ENCODE measurements at regions not wholly inside any gene's neighbourhood (a gene's known extent, or its start where the extent isn't known, plus 50 kb on each side); places are given as distances from the start of the nearest gene placed in this dataset.

GRCh38 chr2:120401275-120402066 lies 55.5 kb downstream of the INHBB start:
- no peak overlapping the region for H3K27ac Mint-ChIP-seq
- H3K4me3 Mint-ChIP-seq: no peak overlapping the region
- H3K9me3 Mint-ChIP-seq: no peaks in the 10 kb centered on the region
- intact Hi-C loops (cut with micrococcal nuclease): no loop called here
- no peaks in the 10 kb centered on the region for H3K4me1 Mint-ChIP-seq
- no peaks in the 10 kb centered on the region for H3K27me3 Mint-ChIP-seq
- DNase-seq: no peak
- no peaks in the 10 kb centered on the region for H3K36me3 Mint-ChIP-seq (ENCODE audit: low read depth)

DNA sequence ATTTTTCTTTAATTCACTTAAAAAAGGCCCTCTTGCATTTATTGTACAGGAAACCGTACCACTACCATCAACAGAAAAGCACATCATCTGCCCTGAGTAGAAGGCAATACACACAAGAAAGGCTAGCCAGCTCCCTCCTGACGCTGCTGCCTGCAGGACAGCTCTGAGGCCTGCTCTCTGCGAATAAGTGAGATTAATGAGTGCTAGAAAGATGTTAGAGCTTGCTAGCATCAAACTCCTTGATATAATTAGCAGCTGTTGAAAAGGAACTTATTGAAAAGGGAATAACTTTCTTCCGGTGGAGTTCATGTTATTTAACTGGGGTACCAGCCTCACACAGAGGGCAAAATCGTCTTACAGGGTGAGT lies 56.1 kb downstream of the INHBB start:
- no peak overlapping the region for H3K27ac Mint-ChIP-seq
- no peaks in the 10 kb centered on the region for H3K27me3 Mint-ChIP-seq
- no peak overlapping the region for H3K4me3 Mint-ChIP-seq
- H3K36me3 Mint-ChIP-seq (ENCODE audit: low read depth): no peaks in the 10 kb centered on the region
- DNase-seq: no peak
- H3K4me1 Mint-ChIP-seq: no peaks in the 10 kb centered on the region
- intact Hi-C loops (cut with micrococcal nuclease): no loop called here
- no peaks in the 10 kb centered on the region for H3K9me3 Mint-ChIP-seq

GRCh38 chr2:120402508-120402907 lies 56.6 kb downstream of the INHBB start:
- no peaks in the 10 kb centered on the region for H3K36me3 Mint-ChIP-seq (ENCODE audit: low read depth)
- DNase-seq: no peak
- intact Hi-C loops (cut with micrococcal nuclease): no loop called here
- no peak overlapping the region for H3K27ac Mint-ChIP-seq
- no peaks in the 10 kb centered on the region for H3K9me3 Mint-ChIP-seq
- no peaks in the 10 kb centered on the region for H3K27me3 Mint-ChIP-seq
- no peaks in the 10 kb centered on the region for H3K4me1 Mint-ChIP-seq
- H3K4me3 Mint-ChIP-seq: no peak overlapping the region

DNA sequence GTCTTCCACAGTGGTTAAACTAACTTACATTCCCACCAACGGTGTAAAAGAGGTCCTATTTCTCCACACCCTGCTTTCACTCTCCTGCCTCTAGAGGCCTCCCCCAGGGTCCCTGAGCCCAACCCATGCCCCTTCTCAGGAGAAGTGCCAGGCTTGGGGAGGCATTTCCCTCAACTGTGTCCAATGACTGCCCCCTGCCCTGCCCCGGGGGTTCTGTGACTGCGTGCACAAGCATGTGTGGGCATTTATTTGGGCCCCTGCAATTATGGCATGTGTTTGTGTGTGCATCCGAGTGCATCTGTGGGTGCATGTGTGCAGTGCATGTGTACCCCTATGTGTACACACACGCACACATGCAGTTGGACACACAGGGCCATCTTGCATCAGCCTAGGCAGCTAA lies 57.3 kb downstream of the INHBB start:
- Mint-ChIP-seq H3K36me3 (ENCODE audit: low read depth) (no peaks in the 10 kb centered on the region), H3K4me3 (no peak overlapping the region), H3K27me3 (no peaks in the 10 kb centered on the region), H3K9me3 (no peaks in the 10 kb centered on the region), H3K27ac (no peak overlapping the region), H3K4me1 (no peaks in the 10 kb centered on the region)
- intact Hi-C loops (cut with micrococcal nuclease): no loop called here
- DNase-seq: no peak

DNA sequence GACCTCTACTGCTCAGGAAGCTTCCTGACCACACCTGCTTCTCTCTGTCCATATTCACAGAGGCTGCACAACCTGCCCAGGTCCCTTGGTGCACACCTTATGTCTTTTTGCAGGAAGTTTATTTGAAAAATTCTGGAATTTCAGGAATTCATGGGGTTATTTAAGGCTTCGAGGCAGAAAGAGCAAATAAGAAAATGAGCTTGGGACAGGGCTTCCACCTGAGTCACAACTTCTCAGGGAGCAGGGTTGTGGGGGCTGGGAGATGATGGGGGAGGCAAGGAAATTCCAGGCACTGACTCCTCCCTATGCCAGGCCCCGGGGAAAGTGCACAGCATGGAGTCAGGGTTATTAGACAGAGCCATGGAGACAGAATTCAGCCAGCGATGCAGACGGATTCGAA lies 57.7 kb downstream of the INHBB start:
- Mint-ChIP-seq H3K27me3 (no peaks in the 10 kb centered on the region), H3K36me3 (ENCODE audit: low read depth) (no peaks in the 10 kb centered on the region), H3K4me3 (no peak overlapping the region), H3K4me1 (no peaks in the 10 kb centered on the region), H3K9me3 (no peaks in the 10 kb centered on the region), H3K27ac (no peak overlapping the region)
- intact Hi-C loops (cut with micrococcal nuclease): no loop called here
- DNase-seq: no peak

DNA sequence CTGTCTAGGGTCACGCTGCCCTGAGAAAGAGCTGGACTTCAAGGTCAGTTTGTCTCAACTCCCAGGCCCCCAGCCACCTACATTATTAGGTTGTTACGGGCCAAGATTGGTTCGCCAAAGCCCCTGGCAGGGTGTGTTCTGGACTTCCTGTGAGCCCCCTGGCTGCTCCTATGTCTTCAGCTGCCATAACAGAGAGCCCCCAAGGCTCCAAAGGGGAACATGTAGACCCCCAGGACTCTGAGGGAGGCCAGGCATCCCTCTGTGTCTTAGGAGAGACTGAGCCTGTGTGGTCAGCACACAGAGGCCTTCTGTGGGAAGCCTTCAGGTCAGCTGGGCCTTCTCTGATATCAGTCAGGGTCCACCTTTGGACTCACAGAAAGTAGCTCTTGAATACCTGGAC lies 58.3 kb downstream of the INHBB start:
- H3K27me3 Mint-ChIP-seq: no peaks in the 10 kb centered on the region
- no peaks in the 10 kb centered on the region for H3K9me3 Mint-ChIP-seq
- no peaks in the 10 kb centered on the region for H3K36me3 Mint-ChIP-seq (ENCODE audit: low read depth)
- intact Hi-C loops (cut with micrococcal nuclease): no loop called here
- no peak overlapping the region for H3K4me3 Mint-ChIP-seq
- no peak for DNase-seq
- H3K27ac Mint-ChIP-seq: no peak overlapping the region
- no peaks in the 10 kb centered on the region for H3K4me1 Mint-ChIP-seq

GRCh38 chr2:120404941-120405758 lies 59.2 kb downstream of the INHBB start:
- Mint-ChIP-seq H3K27me3 (no peaks in the 10 kb centered on the region), H3K27ac (no peak overlapping the region), H3K36me3 (ENCODE audit: low read depth) (no peaks in the 10 kb centered on the region), H3K4me1 (no peaks in the 10 kb centered on the region), H3K9me3 (no peaks in the 10 kb centered on the region), H3K4me3 (no peak overlapping the region)
- intact Hi-C loops (cut with micrococcal nuclease): no loop called here
- no peak for DNase-seq

- Mint-ChIP-seq H3K4me3 (no peak overlapping the region), H3K9me3 (no peaks in the 10 kb centered on the region), H3K36me3 (ENCODE audit: low read depth) (no peaks in the 10 kb centered on the region), H3K27me3 (peaks cover under 1% of the 10 kb centered on the region), H3K27ac (no peak overlapping the region), H3K4me1 (no peaks in the 10 kb centered on the region)
- intact Hi-C loops (cut with micrococcal nuclease): no loop called here
- no peak for DNase-seq
Observed at GRCh38 chr2:120405759-120406099, 59.8 kb downstream of the INHBB start.

GRCh38 chr2:120406566-120406965 lies 60.6 kb downstream of the INHBB start:
- DNase-seq: no peak
- intact Hi-C loops (cut with micrococcal nuclease): no loop called here
- Mint-ChIP-seq H3K4me1 (no peaks in the 10 kb centered on the region), H3K9me3 (no peaks in the 10 kb centered on the region), H3K36me3 (ENCODE audit: low read depth) (no peaks in the 10 kb centered on the region), H3K27ac (no peak overlapping the region), H3K27me3 (peaks cover 3% of the 10 kb centered on the region), H3K4me3 (no peak overlapping the region)

DNA sequence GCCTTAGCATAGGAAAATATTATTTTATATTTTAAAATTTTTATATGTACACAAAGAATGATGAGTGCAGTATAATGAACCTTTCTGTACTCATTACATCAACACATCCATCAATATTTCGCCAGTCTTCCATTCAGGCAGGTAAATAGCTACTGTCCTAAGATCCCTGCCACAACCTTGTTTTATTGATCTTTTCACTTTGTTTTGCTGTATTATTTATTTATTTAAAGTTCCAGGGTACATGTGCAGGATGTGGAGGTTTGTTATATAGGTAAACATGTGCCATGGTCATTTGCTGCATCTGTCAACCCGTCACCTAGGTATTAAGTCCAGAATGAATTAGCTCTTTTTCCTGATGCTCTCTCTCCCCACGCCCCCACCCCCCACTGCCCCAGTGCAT lies 64.6 kb downstream of the INHBB start:
- Mint-ChIP-seq H3K4me1 (no peaks in the 10 kb centered on the region), H3K4me3 (no peak overlapping the region), H3K9me3 (no peaks in the 10 kb centered on the region), H3K27me3 (peaks cover 14% of the 10 kb centered on the region), H3K27ac (no peak overlapping the region), H3K36me3 (ENCODE audit: low read depth) (no peaks in the 10 kb centered on the region)
- DNase-seq: no peak
- intact Hi-C loops (cut with micrococcal nuclease): no loop called here

DNA sequence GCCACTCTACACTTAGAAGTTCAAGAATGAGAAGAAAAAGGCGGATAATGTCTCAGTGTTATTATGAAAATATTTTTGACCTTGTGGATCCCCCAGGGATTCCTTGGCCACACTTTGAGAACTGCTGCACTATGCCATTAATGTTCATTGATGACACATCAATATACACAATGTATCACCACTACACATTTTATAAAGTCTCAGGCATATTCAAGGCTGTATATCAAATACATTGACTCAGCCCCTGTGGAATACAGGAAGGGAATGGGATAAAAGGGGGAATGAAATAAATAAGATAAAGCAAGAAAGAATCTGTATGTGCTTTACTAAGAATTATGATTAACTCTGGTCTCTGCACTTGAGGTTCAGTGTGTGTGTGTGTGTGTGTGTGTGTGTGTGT lies 69.1 kb downstream of the INHBB start:
- no peak overlapping the region for H3K4me3 Mint-ChIP-seq
- peaks cover 14% of the 10 kb centered on the region for H3K27me3 Mint-ChIP-seq
- intact Hi-C loops (cut with micrococcal nuclease): no loop called here
- H3K4me1 Mint-ChIP-seq: no peaks in the 10 kb centered on the region
- H3K27ac Mint-ChIP-seq: no peak overlapping the region
- H3K9me3 Mint-ChIP-seq: no peaks in the 10 kb centered on the region
- DNase-seq: no peak
- H3K36me3 Mint-ChIP-seq (ENCODE audit: low read depth): no peaks in the 10 kb centered on the region

DNA sequence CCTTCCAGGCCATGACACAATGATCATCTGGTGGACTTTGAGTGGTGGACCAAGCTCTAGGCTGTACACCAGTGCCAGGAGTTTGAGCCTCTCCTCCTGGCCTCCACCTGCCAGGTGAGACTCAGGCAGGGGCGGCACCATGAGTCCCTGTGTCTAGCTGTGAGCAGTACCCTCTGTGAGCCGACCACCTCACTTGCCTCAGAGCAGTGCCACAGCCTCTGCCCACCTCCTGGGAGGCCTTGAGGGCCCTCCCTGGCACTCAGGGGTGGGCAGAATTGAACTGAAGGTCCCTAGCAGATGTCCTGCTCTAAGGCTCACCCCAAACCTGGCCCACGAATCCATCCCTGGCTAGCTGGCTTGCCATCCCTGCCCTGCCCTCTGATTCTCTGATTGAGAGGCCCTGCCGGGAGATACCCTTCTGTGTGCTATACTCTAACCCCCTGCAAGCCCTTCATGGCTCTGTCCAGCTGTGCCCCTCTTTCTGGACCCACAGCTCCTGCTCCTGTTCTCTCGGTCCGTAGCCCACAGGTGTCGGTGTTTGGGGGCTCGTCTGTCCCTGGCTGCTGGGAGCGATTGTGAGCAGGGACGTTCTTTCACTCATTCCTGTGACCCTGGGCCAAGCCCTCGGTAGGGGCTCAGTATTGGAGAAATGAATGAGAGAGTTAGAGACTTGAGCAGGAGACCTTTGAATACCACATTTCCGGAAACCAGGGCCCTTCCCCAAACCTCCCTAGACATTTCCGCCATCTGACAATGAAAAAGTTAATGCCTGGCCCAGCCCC lies 70.0 kb downstream of the INHBB start:
- intact Hi-C loops (cut with micrococcal nuclease): no loop called here
- Mint-ChIP-seq H3K27me3 (peaks cover 18% of the 10 kb centered on the region), H3K4me3 (no peak overlapping the region), H3K4me1 (no peaks in the 10 kb centered on the region), H3K36me3 (ENCODE audit: low read depth) (no peaks in the 10 kb centered on the region), H3K9me3 (no peaks in the 10 kb centered on the region), H3K27ac (no peak overlapping the region)
- DNase-seq: no peak

DNA sequence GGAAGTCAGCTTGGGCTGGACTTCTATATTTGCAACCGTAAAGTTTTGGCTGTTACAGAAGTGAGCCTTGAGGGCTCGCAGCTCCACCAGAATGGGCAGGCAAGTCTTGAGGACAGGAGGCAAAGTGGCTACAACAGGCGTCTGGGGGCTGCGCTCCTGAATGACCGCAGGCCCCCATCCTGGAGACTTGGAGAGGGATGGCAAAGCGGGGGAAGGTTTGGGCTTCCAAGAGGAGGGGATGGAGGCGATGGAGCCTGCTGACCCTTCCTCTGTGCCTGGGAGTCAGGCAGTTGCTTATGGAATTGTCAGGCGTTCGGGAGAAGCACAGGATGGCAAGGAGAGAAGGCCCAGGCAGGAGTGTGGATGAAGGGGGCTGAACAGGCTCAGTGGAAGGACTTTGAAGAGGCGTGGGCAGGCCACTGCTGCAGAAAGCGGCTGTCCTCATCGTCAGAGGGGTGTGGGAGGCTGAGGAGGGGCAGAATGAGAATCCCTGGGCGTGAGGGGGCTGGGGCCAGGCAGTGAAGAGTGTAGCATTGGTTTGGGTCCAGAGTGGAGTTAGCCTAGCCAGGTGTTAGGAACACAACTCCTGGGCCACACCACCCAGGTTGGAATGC lies 72.3 kb downstream of the INHBB start:
- Mint-ChIP-seq H3K36me3 (ENCODE audit: low read depth) (no peaks in the 10 kb centered on the region), H3K27ac (no peak overlapping the region), H3K9me3 (no peaks in the 10 kb centered on the region), H3K4me3 (no peak overlapping the region), H3K27me3 (peaks cover 6% of the 10 kb centered on the region), H3K4me1 (no peaks in the 10 kb centered on the region)
- intact Hi-C loops (cut with micrococcal nuclease): no loop called here
- DNase-seq: no peak

DNA sequence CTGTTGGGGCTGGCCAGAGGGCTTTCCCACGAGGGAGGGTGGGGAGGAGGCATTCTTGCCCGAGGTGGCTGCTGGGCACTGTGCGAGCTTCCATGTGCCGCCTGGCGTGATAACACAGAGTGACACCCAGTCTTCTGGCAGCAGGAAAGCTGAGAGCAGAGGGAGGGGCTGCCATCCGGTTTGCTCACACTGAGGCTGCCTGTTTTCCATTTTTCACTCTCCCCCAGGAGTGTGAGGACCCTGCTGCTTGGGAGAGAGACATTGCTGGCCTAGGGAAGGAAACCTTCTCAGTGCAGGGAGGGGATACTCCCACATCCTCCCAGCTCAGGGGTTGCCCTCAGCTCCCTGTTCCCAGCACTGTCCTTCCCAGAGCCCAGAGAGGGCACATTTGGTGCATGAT lies 73.1 kb downstream of the INHBB start:
- H3K27me3 Mint-ChIP-seq: peaks cover 10% of the 10 kb centered on the region
- H3K9me3 Mint-ChIP-seq: no peaks in the 10 kb centered on the region
- DNase-seq: no peak
- no peak overlapping the region for H3K27ac Mint-ChIP-seq
- H3K4me3 Mint-ChIP-seq: no peak overlapping the region
- intact Hi-C loops (cut with micrococcal nuclease): no loop called here
- H3K4me1 Mint-ChIP-seq: no peaks in the 10 kb centered on the region
- no peaks in the 10 kb centered on the region for H3K36me3 Mint-ChIP-seq (ENCODE audit: low read depth)

Measured in activated CD4-positive, alpha-beta T cell treated with anti-CD3 and anti-CD28 coated beads, Interleukin-2, amount 10 ng/mL, durations not matched to agents 24 days and 14 days (primary cell).